ENCODE measurements at regions not wholly inside any gene's neighbourhood (a gene's known extent, or its start where the extent isn't known, plus 50 kb on each side); places are given as distances from the start of the nearest gene placed in this dataset.

- no peak for DNase-seq
- no peak for ATAC-seq
Measured at GRCh38 chr16:9378876-9379275, 287.4 kb downstream of the HAPSTR1 start.

GRCh38 chr16:9380221-9380620 is 288.8 kb downstream of the HAPSTR1 start:
- DNase-seq = no peak
- ATAC-seq = no peak

GRCh38 chr16:9381399-9381798 is 290.0 kb downstream of the HAPSTR1 start:
- DNase-seq (no peak), ATAC-seq (no peak)

- ATAC-seq (no peak), DNase-seq (no peak)
Measured at GRCh38 chr16:9381905-9382304, 290.5 kb downstream of the HAPSTR1 start.

GRCh38 chr16:9383281-9383680 is 291.8 kb downstream of the HAPSTR1 start:
- no peak for DNase-seq
- ATAC-seq = no peak

- no peak for ATAC-seq
- DNase-seq = no peak
Measured at GRCh38 chr16:9384141-9384540, 292.7 kb downstream of the HAPSTR1 start.

- DNase-seq (no peak), ATAC-seq (no peak)
Measured at GRCh38 chr16:9389543-9390207, 298.2 kb downstream of the HAPSTR1 start.

- ATAC-seq (no peak), DNase-seq (no peak)
Measured at GRCh38 chr16:9392956-9393355, 301.5 kb downstream of the HAPSTR1 start.

- DNase-seq = no peak
- ATAC-seq = no peak
Measured at GRCh38 chr16:9393591-9393990, 302.1 kb downstream of the HAPSTR1 start.

GRCh38 chr16:9395958-9396359 is 304.5 kb downstream of the HAPSTR1 start:
- ATAC-seq (no peak), DNase-seq (no peak)

- ATAC-seq = no peak
Measured at GRCh38 chr16:9399573-9399972, 308.1 kb downstream of the HAPSTR1 start.

GRCh38 chr16:9401173-9401572 is 309.7 kb downstream of the HAPSTR1 start:
- DNase-seq (no peak), ATAC-seq (no peak)

More at GRCh38 chr16:9399573-9399972, 308.1 kb downstream of the HAPSTR1 start:
- DNase-seq = no peak

GRCh38 chr16:9402293-9402860 is 310.9 kb downstream of the HAPSTR1 start:
- no peak for ATAC-seq

GRCh38 chr16:9404811-9405210 is 313.4 kb downstream of the HAPSTR1 start:
- DNase-seq (no peak), ATAC-seq (no peak)

More at GRCh38 chr16:9402293-9402860, 310.9 kb downstream of the HAPSTR1 start:
- no peak for DNase-seq

- no peak for DNase-seq
- no peak for ATAC-seq
Measured at GRCh38 chr16:9406038-9406712, 314.7 kb downstream of the HAPSTR1 start.

GRCh38 chr16:9407206-9407758 is 315.8 kb downstream of the HAPSTR1 start:
- DNase-seq (no peak), ATAC-seq (no peak)

- no peak for ATAC-seq
Measured at GRCh38 chr16:9408297-9408878, 316.9 kb downstream of the HAPSTR1 start.

GRCh38 chr16:9409560-9410493 is 318.4 kb downstream of the HAPSTR1 start:
- ATAC-seq = no peak
- no peak for DNase-seq

More at GRCh38 chr16:9408297-9408878, 316.9 kb downstream of the HAPSTR1 start:
- no peak for DNase-seq

GRCh38 chr16:9411426-9411825 is 320.0 kb downstream of the HAPSTR1 start:
- no peak for ATAC-seq
- DNase-seq = no peak

GRCh38 chr16:9412031-9412914 is 320.8 kb downstream of the HAPSTR1 start:
- ATAC-seq = no peak
- DNase-seq = no peak

- ATAC-seq = no peak
Measured at GRCh38 chr16:9412915-9413264, 321.4 kb downstream of the HAPSTR1 start.

More at GRCh38 chr16:9412915-9413264, 321.4 kb downstream of the HAPSTR1 start:
- DNase-seq = no peak

Measured in stimulated activated naive CD8-positive, alpha-beta T cell treated with anti-CD3 and anti-CD28 coated beads, Interleukin-15, Interleukin-2, amounts not matched to agents 100 U/mL and 50 U/mL, for 24 hours (primary cell).